ENCODE measurements at regions not wholly inside any gene's neighbourhood (a gene's known extent, or its start where the extent isn't known, plus 50 kb on each side); places are given as distances from the start of the nearest gene placed in this dataset.

GRCh38 chr9:108182950-108183381 is 672.8 kb downstream of the ACTL7B start:
- in situ Hi-C loops (cut with HindIII; ENCODE audit: low sequenced_read_pairs): no loop called here

GRCh38 chr9:108182270-108182669 is 673.5 kb downstream of the ACTL7B start:
- in situ Hi-C loops (cut with HindIII; ENCODE audit: low sequenced_read_pairs): no loop called here

GRCh38 chr9:108181441-108181840 is 674.3 kb downstream of the ACTL7B start:
- in situ Hi-C loops (cut with HindIII; ENCODE audit: low sequenced_read_pairs): no loop called here

- in situ Hi-C loops (cut with HindIII; ENCODE audit: low sequenced_read_pairs): no loop called here
Measured at GRCh38 chr9:108180541-108180940, 675.2 kb downstream of the ACTL7B start.

GRCh38 chr9:108178318-108178717 is 677.5 kb downstream of the ACTL7B start:
- in situ Hi-C loops (cut with HindIII; ENCODE audit: low sequenced_read_pairs): no loop called here

- in situ Hi-C loops (cut with HindIII; ENCODE audit: low sequenced_read_pairs): loop anchor here (10.0 kb wide), 1 partner anchor 106 kb away; no protein-coding TSS in a partner anchor
Measured at GRCh38 chr9:108168236-108168850, 678.8 kb upstream of the KLF4 start.

GRCh38 chr9:108167136-108167900 is 677.7 kb upstream of the KLF4 start:
- in situ Hi-C loops (cut with HindIII; ENCODE audit: low sequenced_read_pairs): loop anchor here (10.0 kb wide), 1 partner anchor 107 kb away; no protein-coding TSS in a partner anchor

- in situ Hi-C loops (cut with HindIII; ENCODE audit: low sequenced_read_pairs): loop anchor here (10.0 kb wide), 1 partner anchor 108 kb away; no protein-coding TSS in a partner anchor
Measured at GRCh38 chr9:108166519-108166918, 677.0 kb upstream of the KLF4 start.

GRCh38 chr9:108163321-108164005 is 673.9 kb upstream of the KLF4 start:
- in situ Hi-C loops (cut with HindIII; ENCODE audit: low sequenced_read_pairs): loop anchor here (10.0 kb wide), 1 partner anchor 111 kb away; no protein-coding TSS in a partner anchor

GRCh38 chr9:108162664-108163063 is 673.1 kb upstream of the KLF4 start:
- in situ Hi-C loops (cut with HindIII; ENCODE audit: low sequenced_read_pairs): loop anchor here (10.0 kb wide), 1 partner anchor 112 kb away; no protein-coding TSS in a partner anchor

- in situ Hi-C loops (cut with HindIII; ENCODE audit: low sequenced_read_pairs): loop anchor here (10.0 kb wide), 1 partner anchor 113 kb away; no protein-coding TSS in a partner anchor
Measured at GRCh38 chr9:108161503-108161902, 671.9 kb upstream of the KLF4 start.

- in situ Hi-C loops (cut with HindIII; ENCODE audit: low sequenced_read_pairs): loop anchor here (10.0 kb wide), 1 partner anchor 114 kb away; no protein-coding TSS in a partner anchor
Measured at GRCh38 chr9:108160706-108161355, 671.3 kb upstream of the KLF4 start.

GRCh38 chr9:108160039-108160438 is 670.5 kb upstream of the KLF4 start:
- in situ Hi-C loops (cut with HindIII; ENCODE audit: low sequenced_read_pairs): loop anchor here (10.0 kb wide), 1 partner anchor 115 kb away; no protein-coding TSS in a partner anchor

GRCh38 chr9:108158236-108158995 is 668.8 kb upstream of the KLF4 start:
- in situ Hi-C loops (cut with HindIII; ENCODE audit: low sequenced_read_pairs): no loop called here

- in situ Hi-C loops (cut with HindIII; ENCODE audit: low sequenced_read_pairs): no loop called here
Measured at GRCh38 chr9:108156270-108156998, 666.9 kb upstream of the KLF4 start.

- in situ Hi-C loops (cut with HindIII; ENCODE audit: low sequenced_read_pairs): no loop called here
Measured at GRCh38 chr9:108153416-108153815, 663.8 kb upstream of the KLF4 start.

- in situ Hi-C loops (cut with HindIII; ENCODE audit: low sequenced_read_pairs): no loop called here
Measured at GRCh38 chr9:108150736-108151586, 661.4 kb upstream of the KLF4 start.

GRCh38 chr9:108149326-108149725 is 659.8 kb upstream of the KLF4 start:
- in situ Hi-C loops (cut with HindIII; ENCODE audit: low sequenced_read_pairs): no loop called here

Data from endothelial cell of hepatic sinusoid (primary cell).